SK-N-SH (cell line): ENCODE measurements at regions not wholly inside any gene's neighbourhood (a gene's known extent, or its start where the extent isn't known, plus 50 kb on each side); places are given as distances from the start of the nearest gene placed in this dataset.

Experiments
- GATA2 ChIP-seq: sonication (generic); formaldehyde crosslinking; IDR thresholded peaks from 2 replicates; pipeline ENCODE4 v1.5.0; 2020; ENCODE audit warnings: mild to moderate bottlenecking, missing genetic modification reagents
- POLR2AphosphoS5 ChIP-seq: IDR thresholded peaks from 2 replicates; pipeline ENCODE4 v1.6.1; 2012; ENCODE audit warnings: low read depth, low read length
- RAD21 ChIP-seq: IDR thresholded peaks from 2 replicates; pipeline ENCODE4 v1.6.1; 2012; ENCODE audit warnings: mild to moderate bottlenecking, low read length
- RFX5 ChIP-seq: IDR thresholded peaks from 2 replicates; pipeline ENCODE4 v1.6.1; 2012; ENCODE audit warnings: mild to moderate bottlenecking, improper control_type of control experiment, low read length
- TCF12 ChIP-seq: IDR thresholded peaks from 2 replicates; pipeline ENCODE4 v1.4.0; 2012
- TEAD4 ChIP-seq: IDR thresholded peaks from 2 replicates; pipeline ENCODE4 v1.4.0; 2012; ENCODE audit warnings: mild to moderate bottlenecking, borderline replicate concordance; ENCODE audit not compliant: insufficient read depth
- TF ChIP-seq, protein P1 (sequence below): fragments of 200-600 bp; sonication (generic); IDR thresholded peaks from 2 replicates; pipeline ENCODE4 v1.6.1; 2017; ENCODE audit warnings: antibody characterized with exemption, mild to moderate bottlenecking, moderate library complexity

DNA sequence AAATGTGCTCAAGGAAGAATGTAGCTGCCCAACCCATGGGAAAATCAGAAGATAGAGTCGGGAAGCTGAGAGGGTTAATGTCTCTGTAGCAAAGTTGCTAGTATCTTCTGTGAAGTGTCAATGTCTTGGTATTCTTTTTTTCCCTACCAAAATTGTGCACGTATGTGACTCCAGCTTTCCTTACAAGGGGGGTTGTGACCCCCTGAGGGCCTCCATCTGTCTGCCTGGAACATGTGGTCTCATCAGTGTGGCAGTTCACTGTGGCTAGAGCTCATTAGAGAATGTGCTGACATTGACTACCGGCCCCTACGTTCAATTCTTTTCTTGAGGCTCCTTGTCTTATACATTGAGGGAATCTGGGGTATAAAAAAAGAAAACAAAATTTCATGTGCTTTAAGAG lies 725.2 kb upstream of the CELF2 start:
- TF ChIP-seq RAD21 (no peak), RFX5 (no peak), GATA2 (CRISPR knock-in tag) (no peak), POLR2AphosphoS5 (no peak), TCF12 (no peak), TEAD4 (no peak)
- TF ChIP-seq, protein P1, sequence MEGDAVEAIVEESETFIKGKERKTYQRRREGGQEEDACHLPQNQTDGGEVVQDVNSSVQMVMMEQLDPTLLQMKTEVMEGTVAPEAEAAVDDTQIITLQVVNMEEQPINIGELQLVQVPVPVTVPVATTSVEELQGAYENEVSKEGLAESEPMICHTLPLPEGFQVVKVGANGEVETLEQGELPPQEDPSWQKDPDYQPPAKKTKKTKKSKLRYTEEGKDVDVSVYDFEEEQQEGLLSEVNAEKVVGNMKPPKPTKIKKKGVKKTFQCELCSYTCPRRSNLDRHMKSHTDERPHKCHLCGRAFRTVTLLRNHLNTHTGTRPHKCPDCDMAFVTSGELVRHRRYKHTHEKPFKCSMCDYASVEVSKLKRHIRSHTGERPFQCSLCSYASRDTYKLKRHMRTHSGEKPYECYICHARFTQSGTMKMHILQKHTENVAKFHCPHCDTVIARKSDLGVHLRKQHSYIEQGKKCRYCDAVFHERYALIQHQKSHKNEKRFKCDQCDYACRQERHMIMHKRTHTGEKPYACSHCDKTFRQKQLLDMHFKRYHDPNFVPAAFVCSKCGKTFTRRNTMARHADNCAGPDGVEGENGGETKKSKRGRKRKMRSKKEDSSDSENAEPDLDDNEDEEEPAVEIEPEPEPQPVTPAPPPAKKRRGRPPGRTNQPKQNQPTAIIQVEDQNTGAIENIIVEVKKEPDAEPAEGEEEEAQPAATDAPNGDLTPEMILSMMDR, result no peak
